ENCODE measurements at regions not wholly inside any gene's neighbourhood (a gene's known extent, or its start where the extent isn't known, plus 50 kb on each side); places are given as distances from the start of the nearest gene placed in this dataset.

DNA sequence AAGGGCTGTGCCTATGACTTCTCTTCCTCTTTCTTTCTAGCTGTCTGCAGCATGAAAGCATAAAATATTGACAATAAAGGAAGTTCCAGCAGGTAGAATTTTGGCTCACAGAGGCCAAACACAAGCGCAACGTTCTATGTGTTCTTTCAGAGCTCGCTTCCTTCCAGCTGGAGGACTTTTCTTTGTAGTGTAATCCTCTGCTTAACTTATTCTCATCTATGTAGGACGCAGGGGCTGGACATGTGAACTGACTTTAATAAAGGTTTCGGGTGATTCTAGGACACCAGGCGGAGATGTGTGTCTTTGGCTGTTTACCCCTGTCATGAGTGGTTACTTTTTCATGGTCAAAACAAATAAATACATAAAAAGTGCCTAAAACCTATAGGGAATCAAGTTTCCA lies 191.5 kb upstream of the MAF start:
- Histone ChIP-seq H3K4me1 (ENCODE audit: control insufficient read depth, insufficient read depth, low read length) (no peaks in the 10 kb centered on the region), H3K9ac (ENCODE audit: low read length) (no peak overlapping the region), H3K9me3 (ENCODE audit: control insufficient read depth, low read length) (no peaks in the 10 kb centered on the region), H3K36me3 (ENCODE audit: control insufficient read depth, insufficient read depth, low read length) (no peaks in the 10 kb centered on the region), H3K4me3 (ENCODE audit: low read length) (no peak overlapping the region), H3K27me3 (ENCODE audit: control insufficient read depth, insufficient read depth, low read length) (no peaks in the 10 kb centered on the region)

DNA sequence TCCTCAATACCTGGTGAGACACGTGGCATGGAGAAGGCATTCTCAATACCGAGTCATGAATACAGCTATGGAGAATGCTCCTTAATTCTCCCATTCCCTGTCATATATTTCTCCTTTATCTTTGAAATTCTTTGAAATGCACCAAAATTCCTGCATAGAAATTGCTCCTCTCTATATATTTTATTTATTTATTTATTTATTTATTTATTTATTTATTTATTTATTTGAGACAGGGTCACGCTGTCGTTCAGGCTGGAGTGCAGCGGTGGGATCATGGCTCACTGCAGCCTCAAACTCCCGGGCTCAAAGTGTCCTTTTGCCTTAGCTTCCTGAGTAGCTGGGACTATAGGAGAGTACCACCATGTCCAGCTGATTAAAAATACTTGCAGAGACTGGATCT lies 190.3 kb upstream of the MAF start:
- no peak overlapping the region for H3K4me3 ChIP-seq (ENCODE audit: low read length)
- no peaks in the 10 kb centered on the region for H3K36me3 ChIP-seq (ENCODE audit: control insufficient read depth, insufficient read depth, low read length)
- H3K9me3 ChIP-seq (ENCODE audit: control insufficient read depth, low read length): no peaks in the 10 kb centered on the region
- H3K27me3 ChIP-seq (ENCODE audit: control insufficient read depth, insufficient read depth, low read length): no peaks in the 10 kb centered on the region
- H3K9ac ChIP-seq (ENCODE audit: low read length): no peak overlapping the region
- H3K4me1 ChIP-seq (ENCODE audit: control insufficient read depth, insufficient read depth, low read length): no peaks in the 10 kb centered on the region

DNA sequence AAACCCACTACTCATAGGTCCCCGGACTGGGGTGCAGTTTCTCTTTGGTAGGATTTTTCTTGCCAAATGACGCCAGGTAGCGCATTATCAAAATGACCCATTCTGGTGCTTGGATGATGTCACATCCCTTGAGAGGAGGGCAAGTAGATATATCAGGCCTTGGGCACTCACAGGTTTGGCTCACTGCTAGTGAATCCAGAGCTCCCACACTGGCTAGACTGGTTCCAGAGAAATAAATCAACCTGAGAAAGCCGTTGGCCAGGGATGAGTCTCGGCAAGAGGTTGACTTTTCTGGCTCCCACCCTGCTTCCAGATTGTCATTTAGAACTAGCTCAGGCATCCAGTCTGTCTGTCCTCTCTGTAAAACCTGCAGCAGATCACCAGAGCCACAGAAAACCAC lies 188.4 kb upstream of the MAF start:
- Histone ChIP-seq H3K4me1 (ENCODE audit: control insufficient read depth, insufficient read depth, low read length) (no peaks in the 10 kb centered on the region), H3K9ac (ENCODE audit: low read length) (no peak overlapping the region), H3K4me3 (ENCODE audit: low read length) (no peak overlapping the region), H3K27me3 (ENCODE audit: control insufficient read depth, insufficient read depth, low read length) (no peaks in the 10 kb centered on the region), H3K36me3 (ENCODE audit: control insufficient read depth, insufficient read depth, low read length) (no peaks in the 10 kb centered on the region), H3K9me3 (ENCODE audit: control insufficient read depth, low read length) (no peaks in the 10 kb centered on the region)

DNA sequence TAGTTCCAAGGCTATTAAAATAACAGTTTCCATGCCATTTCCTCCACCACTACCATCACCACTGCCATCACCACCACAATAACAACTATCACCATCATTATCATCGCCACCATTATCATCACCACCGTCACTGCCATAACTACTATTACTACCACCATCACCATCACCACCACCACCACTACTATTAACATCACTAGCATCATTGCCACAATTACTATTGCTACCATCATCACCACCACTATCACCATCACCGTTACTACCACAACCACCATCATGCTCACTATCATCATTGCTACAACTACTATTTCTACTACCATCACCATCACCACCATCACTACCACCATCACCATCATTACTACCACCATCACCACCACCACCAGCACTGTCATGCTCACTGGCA lies 185.9 kb upstream of the MAF start:
- Histone ChIP-seq H3K4me3 (ENCODE audit: low read length) (no peak overlapping the region), H3K27me3 (ENCODE audit: control insufficient read depth, insufficient read depth, low read length) (no peaks in the 10 kb centered on the region), H3K9me3 (ENCODE audit: control insufficient read depth, low read length) (no peaks in the 10 kb centered on the region), H3K9ac (ENCODE audit: low read length) (no peak overlapping the region), H3K36me3 (ENCODE audit: control insufficient read depth, insufficient read depth, low read length) (no peaks in the 10 kb centered on the region), H3K4me1 (ENCODE audit: control insufficient read depth, insufficient read depth, low read length) (no peaks in the 10 kb centered on the region)

DNA sequence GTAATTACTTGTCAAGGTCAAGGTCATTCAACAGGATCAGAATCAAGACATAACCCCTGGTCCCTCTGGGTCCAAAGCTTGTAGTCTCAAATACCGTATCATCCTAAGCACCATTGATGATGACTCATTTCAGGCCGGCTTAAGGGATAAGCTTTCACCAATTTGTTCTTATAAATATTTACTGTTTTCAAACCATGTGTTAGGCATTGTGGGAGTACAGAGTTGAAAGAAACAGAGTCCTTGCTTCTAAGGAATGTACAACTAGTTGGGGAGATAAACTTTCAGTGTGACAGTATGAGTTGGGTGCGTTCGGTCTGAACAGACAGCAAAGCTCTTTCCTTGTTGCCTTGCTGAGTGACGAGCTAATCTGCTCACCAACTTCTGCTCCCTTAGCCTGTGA lies 183.5 kb upstream of the MAF start:
- no peaks in the 10 kb centered on the region for H3K9me3 ChIP-seq (ENCODE audit: control insufficient read depth, low read length)
- no peaks in the 10 kb centered on the region for H3K4me1 ChIP-seq (ENCODE audit: control insufficient read depth, insufficient read depth, low read length)
- H3K27me3 ChIP-seq (ENCODE audit: control insufficient read depth, insufficient read depth, low read length): no peaks in the 10 kb centered on the region
- H3K9ac ChIP-seq (ENCODE audit: low read length): no peak overlapping the region
- no peaks in the 10 kb centered on the region for H3K36me3 ChIP-seq (ENCODE audit: control insufficient read depth, insufficient read depth, low read length)
- H3K4me3 ChIP-seq (ENCODE audit: low read length): no peak overlapping the region

DNA sequence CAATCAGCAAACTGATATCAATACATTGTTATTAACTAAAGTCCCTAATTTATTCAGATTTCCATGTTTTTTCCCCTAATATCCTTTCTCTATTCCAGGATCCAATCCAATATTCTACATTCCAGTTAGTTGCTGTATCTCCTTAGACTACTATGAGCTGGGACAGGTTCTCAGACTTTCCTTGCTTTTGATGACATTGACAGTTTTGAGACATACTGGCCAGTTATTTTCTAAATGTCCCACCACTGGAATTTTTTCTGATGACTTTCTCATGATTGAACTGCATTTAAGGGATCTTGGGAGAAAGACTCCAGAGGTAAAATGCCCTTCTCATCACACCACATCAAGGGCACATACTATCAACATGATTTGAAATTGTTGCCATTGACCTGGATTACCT lies 177.1 kb upstream of the MAF start:
- Histone ChIP-seq H3K27me3 (ENCODE audit: control insufficient read depth, insufficient read depth, low read length) (no peaks in the 10 kb centered on the region), H3K9me3 (ENCODE audit: control insufficient read depth, low read length) (no peaks in the 10 kb centered on the region), H3K36me3 (ENCODE audit: control insufficient read depth, insufficient read depth, low read length) (no peaks in the 10 kb centered on the region), H3K4me3 (ENCODE audit: low read length) (no peak overlapping the region), H3K4me1 (ENCODE audit: control insufficient read depth, insufficient read depth, low read length) (no peaks in the 10 kb centered on the region), H3K9ac (ENCODE audit: low read length) (no peak overlapping the region)

DNA sequence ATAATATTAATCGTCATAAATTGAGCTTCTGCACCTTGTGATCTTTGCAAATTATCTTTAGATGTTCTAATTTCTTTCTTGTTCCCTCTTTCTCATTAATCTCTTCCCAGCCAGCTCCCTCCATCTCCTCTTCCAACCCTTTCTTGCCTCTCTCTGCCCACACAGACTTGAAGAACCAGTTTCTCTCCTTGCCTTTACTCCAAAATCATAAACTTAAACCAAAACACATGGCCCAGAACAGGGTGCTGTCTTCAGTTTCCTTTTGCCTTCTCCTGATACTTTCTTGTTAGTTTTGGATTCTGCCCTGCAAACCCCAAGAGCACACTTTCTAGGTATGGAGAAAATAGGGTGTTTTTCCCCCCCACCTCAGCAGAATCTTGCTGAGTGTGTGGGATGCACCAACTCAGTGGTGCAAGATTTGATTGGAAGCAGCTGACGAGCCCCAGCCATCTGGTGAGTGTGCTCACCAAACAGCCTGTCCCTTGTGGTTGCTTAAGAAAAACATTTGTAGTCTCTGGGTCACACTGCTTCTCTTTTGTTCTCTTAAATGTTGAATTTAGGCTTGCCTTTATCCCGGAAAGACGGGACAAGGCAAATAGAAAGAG lies 175.8 kb upstream of the MAF start:
- no peaks in the 10 kb centered on the region for H3K9me3 ChIP-seq (ENCODE audit: control insufficient read depth, low read length)
- H3K4me3 ChIP-seq (ENCODE audit: low read length): no peak overlapping the region
- H3K27me3 ChIP-seq (ENCODE audit: control insufficient read depth, insufficient read depth, low read length): no peaks in the 10 kb centered on the region
- H3K36me3 ChIP-seq (ENCODE audit: control insufficient read depth, insufficient read depth, low read length): no peaks in the 10 kb centered on the region
- no peaks in the 10 kb centered on the region for H3K4me1 ChIP-seq (ENCODE audit: control insufficient read depth, insufficient read depth, low read length)
- no peak overlapping the region for H3K9ac ChIP-seq (ENCODE audit: low read length)

DNA sequence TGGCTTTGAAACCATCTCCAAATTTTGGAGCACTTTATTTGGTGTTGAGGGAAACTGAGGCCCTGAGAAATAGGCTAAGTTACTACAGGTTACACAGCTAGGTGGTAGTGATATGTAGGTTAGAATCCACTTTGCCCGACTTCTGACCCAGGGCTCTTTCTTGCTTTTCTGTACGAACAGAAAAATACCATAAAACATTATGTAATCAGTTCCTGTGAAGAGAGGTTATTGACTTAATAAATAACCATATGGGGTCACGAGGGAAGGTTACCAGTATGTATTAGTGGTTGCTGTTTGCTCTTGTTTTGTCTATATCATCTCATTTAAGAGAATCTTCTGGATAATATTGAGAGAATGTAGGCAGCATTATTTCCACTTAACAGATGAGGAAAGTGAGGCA lies 172.2 kb upstream of the MAF start:
- Histone ChIP-seq H3K4me1 (ENCODE audit: control insufficient read depth, insufficient read depth, low read length) (peaks cover 16% of the 10 kb centered on the region), H3K9ac (ENCODE audit: low read length) (no peak overlapping the region), H3K27me3 (ENCODE audit: control insufficient read depth, insufficient read depth, low read length) (no peaks in the 10 kb centered on the region), H3K36me3 (ENCODE audit: control insufficient read depth, insufficient read depth, low read length) (no peaks in the 10 kb centered on the region), H3K9me3 (ENCODE audit: control insufficient read depth, low read length) (no peaks in the 10 kb centered on the region), H3K4me3 (ENCODE audit: low read length) (no peak overlapping the region)

DNA sequence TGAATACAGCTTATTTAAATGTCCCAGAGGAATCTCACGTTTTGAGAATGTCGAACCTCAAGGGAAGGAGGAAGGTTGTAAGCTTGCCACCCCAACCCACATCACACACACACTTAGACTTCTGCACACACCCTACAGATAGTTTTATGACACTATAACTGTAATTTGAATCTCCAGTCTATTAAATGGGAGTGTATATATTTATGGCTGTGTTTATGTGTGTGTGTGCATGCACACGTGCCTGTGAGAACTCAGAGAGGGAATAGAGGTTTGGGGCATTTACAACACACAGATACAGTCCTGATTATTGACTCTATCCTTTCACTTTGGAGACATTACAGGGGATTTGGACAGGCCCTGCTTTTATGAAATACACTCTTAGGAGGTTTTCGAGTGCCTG lies 171.5 kb upstream of the MAF start:
- no peaks in the 10 kb centered on the region for H3K36me3 ChIP-seq (ENCODE audit: control insufficient read depth, insufficient read depth, low read length)
- H3K9ac ChIP-seq (ENCODE audit: low read length): no peak overlapping the region
- no peaks in the 10 kb centered on the region for H3K27me3 ChIP-seq (ENCODE audit: control insufficient read depth, insufficient read depth, low read length)
- H3K4me1 ChIP-seq (ENCODE audit: control insufficient read depth, insufficient read depth, low read length): peaks cover 22% of the 10 kb centered on the region
- H3K9me3 ChIP-seq (ENCODE audit: control insufficient read depth, low read length): no peaks in the 10 kb centered on the region
- no peak overlapping the region for H3K4me3 ChIP-seq (ENCODE audit: low read length)

DNA sequence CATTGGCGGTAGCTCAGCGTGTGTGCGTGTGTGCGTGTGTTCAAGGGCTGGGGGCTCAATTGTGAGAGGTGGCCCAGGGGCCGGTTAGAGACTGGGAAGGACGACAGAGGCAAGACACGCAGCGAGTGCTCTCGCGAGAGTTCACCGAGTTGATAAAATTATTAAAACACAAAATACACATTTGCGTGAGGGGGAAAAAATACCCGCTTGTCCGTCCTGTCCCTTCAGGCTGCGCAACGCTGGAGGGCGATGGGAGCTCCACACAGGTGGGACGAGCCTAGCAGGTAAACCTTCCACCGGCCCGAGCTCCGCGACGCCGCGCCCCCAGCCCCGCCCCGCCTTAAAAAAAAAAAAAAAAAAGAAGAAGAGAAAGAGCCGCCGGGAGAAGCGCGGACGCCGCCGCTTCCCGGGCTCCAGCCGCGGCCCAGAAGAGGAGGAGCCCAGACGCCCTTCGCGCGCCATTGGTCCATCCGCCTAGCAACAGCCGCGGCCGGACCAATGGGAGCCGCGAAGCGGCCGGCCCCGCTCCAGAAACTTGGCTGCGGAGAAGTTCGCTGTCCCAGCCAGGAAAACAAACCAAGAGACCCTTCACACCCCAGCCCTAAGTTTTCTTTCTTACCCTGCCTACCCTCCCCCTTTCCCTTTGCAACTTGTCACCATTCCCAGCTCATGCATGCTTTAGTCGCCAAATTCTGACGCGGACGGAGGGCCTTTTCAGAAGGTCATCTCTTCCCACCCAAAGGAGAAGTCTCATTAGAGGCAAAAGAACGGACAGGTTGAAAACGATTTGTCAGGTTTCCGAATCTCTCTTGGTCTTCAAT lies 169.9 kb upstream of the MAF start:
- peaks cover 22% of the 10 kb centered on the region for H3K4me1 ChIP-seq (ENCODE audit: control insufficient read depth, insufficient read depth, low read length)
- H3K27me3 ChIP-seq (ENCODE audit: control insufficient read depth, insufficient read depth, low read length): no peaks in the 10 kb centered on the region
- no peaks in the 10 kb centered on the region for H3K9me3 ChIP-seq (ENCODE audit: control insufficient read depth, low read length)
- peak overlapping the region; percentile 39 for H3K4me3 ChIP-seq (ENCODE audit: low read length)
- no peaks in the 10 kb centered on the region for H3K36me3 ChIP-seq (ENCODE audit: control insufficient read depth, insufficient read depth, low read length)
- peak overlapping the region; percentile 69 for H3K9ac ChIP-seq (ENCODE audit: low read length)

DNA sequence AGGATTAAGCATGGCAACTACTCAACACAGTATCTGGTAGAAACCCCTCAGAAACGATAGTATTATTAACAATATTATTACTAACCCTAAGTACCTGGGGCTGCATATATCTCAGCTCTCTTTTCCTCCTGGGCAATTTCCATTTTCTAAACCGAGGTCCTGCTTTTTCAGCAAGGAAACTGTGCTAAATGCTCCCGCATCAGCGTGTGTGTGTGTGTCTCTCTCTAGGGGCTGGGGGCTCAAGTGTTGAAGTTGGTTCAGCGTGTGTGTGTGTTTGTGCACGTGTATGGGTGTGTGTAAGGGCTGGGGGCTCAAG lies 169.3 kb upstream of the MAF start:
- Histone ChIP-seq H3K27me3 (ENCODE audit: control insufficient read depth, insufficient read depth, low read length) (no peaks in the 10 kb centered on the region), H3K36me3 (ENCODE audit: control insufficient read depth, insufficient read depth, low read length) (no peaks in the 10 kb centered on the region), H3K4me1 (ENCODE audit: control insufficient read depth, insufficient read depth, low read length) (peaks cover 22% of the 10 kb centered on the region), H3K4me3 (ENCODE audit: low read length) (peak overlapping the region; percentile 39), H3K9ac (ENCODE audit: low read length) (peak overlapping the region; percentile 69), H3K9me3 (ENCODE audit: control insufficient read depth, low read length) (no peaks in the 10 kb centered on the region)

DNA sequence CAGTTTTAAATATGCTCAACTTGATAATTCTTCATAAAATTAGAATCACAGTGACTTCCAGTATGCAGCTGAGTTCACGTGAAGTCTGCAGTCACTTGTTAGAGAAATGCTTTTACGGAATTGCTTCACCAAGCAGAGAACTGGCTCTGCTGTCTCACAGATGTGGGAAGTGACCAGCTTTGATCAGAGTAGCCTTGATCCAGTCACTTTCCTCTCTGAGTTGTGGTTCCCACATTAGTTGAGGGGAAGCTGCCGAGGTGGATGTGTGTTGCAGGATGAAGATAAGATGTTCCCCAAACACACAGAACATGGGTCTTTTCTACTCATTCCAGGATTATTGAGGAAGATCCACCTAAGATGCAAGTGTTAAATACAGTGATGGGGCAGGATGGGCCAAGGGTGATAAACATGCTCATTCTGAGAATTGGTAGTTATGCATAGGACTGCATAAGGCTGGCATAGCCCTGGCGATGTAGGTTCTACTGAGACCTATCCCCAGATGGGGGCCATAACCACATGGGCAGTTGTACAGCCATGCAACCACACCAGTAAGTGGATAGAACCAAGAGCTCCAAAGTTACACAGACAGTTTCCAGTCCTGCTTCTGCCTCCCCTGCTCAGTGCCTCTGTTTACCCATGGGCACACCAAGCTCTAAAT lies 168.9 kb upstream of the MAF start:
- Histone ChIP-seq H3K9ac (ENCODE audit: low read length) (no peak overlapping the region), H3K4me3 (ENCODE audit: low read length) (peak overlapping the region; percentile 39), H3K9me3 (ENCODE audit: control insufficient read depth, low read length) (no peaks in the 10 kb centered on the region), H3K27me3 (ENCODE audit: control insufficient read depth, insufficient read depth, low read length) (no peaks in the 10 kb centered on the region), H3K36me3 (ENCODE audit: control insufficient read depth, insufficient read depth, low read length) (no peaks in the 10 kb centered on the region), H3K4me1 (ENCODE audit: control insufficient read depth, insufficient read depth, low read length) (peaks cover 22% of the 10 kb centered on the region)

Data from mucosa of stomach (tissue), 1 donor.